ENCODE measurements at regions not wholly inside any gene's neighbourhood (a gene's known extent, or its start where the extent isn't known, plus 50 kb on each side); places are given as distances from the start of the nearest gene placed in this dataset.

DNA sequence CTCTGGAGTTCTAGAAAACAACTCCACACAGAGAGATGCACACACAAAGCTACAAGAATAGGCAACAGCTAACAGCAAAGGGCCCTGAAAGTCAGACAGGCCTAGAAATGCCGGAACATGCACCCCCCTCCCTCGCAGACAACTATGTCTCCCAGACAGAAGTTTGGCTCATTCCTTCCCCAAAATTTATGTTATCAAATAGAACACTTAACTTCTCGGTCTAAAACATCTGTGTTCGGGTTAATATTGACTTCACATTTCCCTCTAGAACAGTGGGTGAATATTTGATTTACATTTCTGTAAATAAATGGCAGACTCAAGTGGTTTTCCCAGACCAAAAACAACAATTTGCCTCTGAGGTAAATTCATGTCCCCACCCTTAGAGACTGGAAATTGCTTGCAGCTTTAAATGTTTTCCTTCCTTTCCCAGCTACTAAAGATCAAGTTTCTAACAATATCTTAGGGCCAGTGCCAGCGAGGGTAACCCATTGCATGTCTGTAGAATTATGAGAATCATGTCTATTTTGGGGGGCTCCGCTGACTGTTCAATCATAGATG lies 92.5 kb upstream of the INHBA start:
- no peak for DNase-seq (ENCODE audit: low spot score)

DNA sequence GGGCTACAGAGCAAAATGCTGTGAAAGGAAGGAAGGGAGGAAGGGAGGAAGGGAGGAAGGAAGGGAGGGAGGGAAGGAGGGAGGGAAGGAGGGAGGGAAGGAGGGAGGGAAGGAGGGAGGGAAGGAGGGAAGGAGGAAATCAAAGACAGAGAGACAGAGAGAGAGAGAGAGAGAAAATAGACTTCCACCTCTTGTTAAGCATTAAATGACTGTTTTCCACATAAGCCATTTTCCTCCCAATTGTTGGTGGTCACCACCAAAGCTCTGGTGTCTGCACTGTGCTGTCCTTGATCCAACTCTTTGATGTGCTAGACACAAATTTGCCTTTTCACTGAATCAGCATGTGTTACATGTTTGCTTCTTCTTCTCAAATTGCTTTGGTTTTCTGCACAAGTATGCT lies 90.7 kb upstream of the INHBA start:
- DNase-seq (ENCODE audit: low spot score) = no peak

DNA sequence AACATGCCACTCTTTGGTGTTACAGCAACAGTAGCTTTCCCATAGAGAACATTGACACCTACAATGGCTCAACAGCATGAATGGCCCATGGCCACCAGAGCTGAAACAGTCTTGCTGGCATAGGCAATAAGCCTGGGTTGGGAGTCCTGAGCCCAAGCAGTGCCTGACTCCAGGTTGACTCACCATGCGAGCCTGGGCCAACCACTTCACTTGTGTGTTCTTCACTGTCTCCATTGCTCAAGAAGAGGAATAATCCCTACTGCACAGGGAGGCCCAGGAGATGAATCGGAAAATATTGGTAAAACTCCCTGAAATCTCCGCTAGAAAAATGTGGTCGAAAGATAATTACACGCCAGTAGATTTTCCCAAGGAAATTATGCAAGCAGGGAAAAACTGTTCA lies 89.2 kb upstream of the INHBA start:
- DNase-seq (ENCODE audit: low spot score) = no peak

DNA sequence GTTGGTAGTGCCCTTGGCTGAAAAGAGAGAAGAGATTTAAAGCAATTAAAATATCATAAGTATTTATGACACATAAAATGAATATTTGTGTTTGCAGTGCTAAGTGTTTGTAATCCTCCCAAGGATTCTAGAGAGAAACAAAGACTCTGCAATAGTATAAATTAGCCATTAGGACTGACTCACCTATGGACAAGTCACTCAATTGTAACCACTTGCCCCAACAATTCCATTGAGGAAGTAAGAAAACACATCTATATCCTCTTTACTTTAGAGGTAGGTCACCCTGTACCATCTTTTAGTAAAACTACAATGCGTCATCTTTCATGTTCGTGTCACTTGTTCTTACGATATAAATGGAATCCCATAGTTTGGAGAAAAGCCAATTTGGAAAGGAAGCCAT lies 85.7 kb upstream of the INHBA start:
- DNase-seq (ENCODE audit: low spot score) = no peak

DNA sequence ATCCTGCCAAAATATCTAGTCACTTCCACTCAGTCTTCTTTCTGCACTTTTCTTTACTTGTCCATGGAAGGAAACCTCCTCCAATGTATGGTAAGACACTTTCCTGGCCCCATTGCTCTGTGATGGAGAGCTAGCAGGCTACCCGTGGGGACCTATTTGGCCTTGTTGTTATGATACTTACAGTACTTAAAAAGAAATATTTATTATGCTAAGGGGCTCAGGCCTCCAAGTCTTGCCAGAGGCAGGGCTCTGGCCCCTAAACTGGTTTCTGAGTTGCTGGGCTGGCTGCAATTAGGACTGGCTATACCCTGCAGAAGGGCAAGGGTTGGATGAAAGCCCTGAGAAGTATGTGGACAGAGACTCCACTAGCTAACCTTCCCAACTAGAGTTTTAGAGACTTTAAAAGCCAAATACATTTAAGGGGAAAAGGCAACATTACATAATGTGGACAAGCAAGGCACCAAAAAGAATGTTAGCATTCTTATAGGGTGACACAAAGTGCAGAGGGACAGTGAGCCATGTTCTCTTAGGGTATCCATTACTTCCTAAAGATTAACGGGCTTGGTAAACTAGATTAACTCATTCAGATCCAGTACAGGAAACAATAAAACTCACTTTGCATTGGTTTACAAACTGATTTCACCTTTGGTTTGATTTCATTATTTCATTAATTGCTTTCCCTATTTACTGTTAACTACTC lies 84.9 kb upstream of the INHBA start:
- no peak for DNase-seq (ENCODE audit: low spot score)

DNA sequence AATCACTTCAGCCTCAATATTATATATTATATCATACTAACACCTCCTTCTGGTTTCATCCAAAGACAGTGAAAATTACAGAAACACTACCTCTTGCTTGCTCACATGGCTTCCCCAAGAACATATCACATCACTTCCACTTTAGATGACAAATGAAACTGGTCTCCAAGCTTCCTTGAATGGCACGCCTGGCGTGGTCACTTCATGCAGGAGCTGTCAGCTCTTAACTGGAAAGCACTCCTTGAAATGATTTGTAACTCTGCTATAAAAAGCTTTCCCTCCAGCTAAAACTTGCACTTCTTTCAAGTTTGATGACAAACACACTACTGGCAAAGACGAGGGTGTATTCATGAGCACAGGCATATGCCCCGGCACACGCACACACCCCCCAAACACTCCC lies 84.1 kb upstream of the INHBA start:
- DNase-seq (ENCODE audit: low spot score) = no peak

DNA sequence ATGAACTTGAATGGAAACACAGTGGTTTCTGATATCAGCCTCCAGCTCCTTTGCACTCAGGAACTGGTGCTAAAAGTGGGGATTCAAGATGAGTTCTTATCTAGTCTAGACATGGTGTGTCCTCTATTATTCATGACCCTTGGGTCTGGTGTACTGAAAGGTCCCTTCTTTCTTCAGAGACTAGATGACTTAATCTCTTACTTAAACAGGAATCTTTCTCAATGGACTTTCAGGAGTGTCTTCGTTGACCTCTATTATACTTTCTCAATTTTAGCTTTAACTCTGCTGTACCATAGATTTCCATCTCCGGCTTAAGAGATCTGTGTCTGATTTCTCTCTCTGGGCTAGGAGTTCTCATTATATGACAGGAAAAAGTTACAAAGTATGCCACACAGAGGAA lies 83.5 kb upstream of the INHBA start:
- DNase-seq (ENCODE audit: low spot score) = no peak

DNA sequence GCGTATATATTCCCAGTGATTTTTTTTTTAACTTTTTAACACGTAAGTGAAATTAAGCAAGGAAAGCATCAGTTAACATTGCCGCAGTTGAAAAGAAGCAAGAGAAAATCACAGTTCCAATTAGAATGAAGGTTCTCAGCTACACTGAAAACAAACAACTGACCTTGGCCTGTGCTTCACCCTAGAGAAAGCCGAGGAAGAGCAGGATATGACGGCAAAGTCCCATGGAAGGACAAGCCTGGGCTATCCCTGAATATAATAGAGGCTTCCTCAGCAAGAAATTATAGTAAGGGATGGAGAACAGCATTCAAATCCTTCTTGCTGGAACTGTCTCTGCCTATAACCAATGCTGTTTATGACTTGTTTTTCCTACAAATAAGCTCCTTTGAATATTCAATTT lies 83.0 kb upstream of the INHBA start:
- no peak for DNase-seq (ENCODE audit: low spot score)

DNA sequence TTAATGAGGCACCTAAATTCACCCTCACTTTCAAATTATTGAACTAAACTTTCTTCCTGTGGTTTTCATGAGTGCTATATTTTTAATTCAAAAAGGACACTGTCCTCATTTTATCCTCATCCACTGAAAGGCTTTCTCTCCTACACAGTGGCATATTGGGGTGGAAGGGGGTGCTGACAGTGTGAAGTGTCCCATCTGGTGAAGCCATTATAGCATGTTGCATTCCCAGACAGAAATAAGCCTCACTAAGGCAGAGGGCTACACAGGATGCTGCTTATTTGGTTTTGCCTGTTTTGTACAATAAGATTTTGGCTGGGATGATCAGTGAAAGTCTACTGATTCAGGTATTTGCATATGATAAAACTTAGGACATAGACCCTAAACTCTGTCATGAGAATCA lies 82.4 kb upstream of the INHBA start:
- no peak for DNase-seq (ENCODE audit: low spot score)

DNA sequence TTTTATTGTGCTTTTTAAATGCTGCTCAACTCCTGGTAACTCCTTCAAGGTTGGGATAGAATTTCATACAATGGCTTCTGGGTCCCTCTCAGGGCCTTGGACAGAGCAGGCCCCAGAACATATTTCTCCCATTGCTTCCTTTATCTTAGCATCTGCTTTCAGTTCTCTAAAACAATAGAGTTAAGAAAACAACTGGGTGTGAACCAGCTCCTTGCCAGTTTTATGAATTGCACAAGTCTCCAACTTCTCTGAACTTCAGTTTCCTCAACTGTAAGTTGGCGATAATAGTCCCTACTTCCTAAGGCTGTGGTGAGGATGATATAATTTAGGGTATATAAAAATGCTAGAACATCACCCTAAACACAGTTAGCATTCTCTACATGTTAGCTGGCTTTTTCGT lies 77.0 kb upstream of the INHBA start:
- no peak for DNase-seq (ENCODE audit: low spot score)

DNA sequence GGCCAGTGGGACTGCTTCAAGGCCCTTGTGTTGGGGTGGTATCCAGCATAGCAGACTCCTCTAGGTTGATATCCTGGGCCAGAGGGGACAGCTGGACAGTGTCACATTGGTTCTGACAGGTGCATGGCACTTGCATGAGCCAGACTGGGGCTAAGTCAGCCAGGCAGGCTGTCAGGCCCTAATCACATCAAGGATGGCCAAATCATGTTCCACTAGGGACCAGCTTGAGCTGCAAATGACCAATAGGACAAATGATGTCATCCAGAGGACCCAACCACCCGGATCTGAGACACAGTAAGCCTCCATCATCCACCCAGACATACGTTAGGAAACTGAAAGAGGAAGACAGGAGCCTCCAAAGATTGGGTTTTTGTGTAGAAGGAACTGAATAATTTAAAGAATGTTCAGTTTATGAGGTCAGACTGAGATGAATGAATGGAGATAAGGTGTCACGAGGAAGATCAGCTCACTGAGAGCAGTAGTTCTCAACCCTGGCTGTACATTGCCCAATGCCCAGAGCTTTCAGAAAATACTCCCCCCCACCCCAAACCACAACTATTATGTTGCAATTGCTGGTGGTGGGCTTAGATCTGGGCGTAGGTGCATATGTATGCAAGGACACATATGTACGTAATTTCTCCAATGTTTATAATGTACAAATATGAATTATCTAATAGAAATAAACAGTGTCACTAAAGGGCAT lies 75.2 kb upstream of the INHBA start:
- peak; percentile 2 for DNase-seq (ENCODE audit: low spot score)

DNA sequence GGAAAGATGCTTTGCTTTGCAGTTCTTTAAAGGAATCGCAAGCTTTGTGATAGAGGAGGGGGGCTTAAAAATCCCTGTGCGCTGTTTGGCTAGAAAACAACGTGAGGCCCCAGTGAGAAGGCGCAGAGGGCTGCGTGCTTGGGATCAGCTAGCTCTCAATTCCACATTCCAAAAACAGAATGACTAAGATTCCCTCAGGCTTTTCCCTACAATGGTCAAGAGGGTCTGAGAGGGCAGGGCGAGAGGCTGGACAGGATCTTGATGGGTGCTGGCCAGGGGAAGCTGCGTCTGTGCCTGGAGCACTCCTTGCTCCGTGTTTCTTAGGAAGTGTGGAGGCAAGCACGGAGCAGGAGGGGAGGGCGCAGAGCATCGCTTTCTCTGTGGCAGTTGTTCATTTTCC lies 72.1 kb upstream of the INHBA start:
- no peak for DNase-seq (ENCODE audit: low spot score)

DNA sequence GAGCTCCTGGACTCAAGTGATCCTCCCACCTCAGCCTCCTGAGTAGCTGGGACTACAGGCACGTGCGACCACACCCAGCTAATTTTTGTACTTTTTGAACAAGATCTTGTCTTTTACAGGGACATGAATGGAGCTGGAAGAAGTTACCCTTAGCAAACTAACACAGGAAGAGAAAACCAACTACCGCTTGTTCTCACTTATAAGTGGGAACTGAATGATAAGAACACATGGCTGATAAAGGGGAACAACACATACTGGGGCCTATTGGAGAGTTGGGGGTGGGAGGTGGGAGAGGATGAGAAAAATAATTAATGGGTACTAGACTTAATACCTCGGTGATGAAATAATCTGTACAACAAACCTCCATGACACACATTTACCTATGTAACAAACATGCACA lies 70.9 kb upstream of the INHBA start:
- DNase-seq (ENCODE audit: low spot score) = no peak

DNA sequence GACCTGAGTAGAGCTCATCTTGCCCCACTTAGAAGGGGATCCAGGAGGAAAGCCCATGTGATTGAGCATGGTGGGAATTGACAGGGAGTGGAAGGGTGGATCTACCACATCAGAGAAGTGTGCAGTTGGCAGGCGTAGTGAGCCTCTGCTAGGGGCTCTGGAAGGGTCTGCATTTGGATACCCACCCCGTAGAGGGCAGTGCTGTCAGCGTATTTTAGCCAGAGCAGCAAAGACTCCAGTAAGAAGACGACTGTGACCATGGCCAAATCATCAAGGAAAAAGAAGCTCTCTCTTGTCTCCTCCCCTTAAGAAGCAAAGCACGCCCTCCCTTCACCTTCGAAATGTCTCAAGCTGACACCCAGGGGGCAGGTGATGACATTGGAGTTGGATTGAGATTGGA lies 68.8 kb upstream of the INHBA start:
- no peak for DNase-seq (ENCODE audit: low spot score)

DNA sequence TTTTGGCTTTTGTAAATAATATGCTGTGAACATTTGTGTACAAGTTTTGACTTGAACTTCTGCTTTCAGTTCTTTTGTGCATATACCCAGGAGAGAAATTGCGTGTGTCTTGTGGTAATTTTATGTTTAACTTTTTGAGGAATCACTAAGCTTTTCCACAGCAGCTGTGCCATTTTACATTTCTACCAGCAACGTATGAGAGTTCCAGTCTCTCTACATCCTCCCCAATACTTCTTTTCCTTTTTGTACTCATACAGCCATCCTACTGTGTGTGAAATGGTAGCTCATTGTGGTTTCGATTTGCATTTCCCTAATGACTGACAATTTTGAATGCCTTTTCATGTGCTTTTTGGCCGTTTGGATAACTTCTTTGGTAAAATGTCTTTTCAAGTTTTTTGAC lies 66.3 kb upstream of the INHBA start:
- DNase-seq (ENCODE audit: low spot score) = no peak

DNA sequence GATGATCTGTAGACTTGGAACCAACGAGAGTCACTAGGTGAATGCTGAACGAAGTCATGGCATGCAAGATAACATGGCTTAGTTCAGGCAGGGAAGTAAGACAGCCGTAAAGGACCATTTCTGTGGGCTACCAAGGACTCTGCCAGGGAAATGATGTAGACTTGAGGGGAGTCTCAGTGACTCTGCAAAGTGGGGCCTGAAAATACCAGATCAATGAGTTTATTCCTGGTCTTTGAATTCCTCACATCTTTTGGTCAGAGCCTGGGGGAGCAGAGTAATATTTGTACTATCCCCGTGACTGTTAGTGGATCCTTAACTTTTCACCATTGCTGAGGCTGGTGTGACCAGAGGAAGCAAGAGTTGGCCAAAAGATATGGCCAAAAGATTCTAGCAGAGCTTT lies 60.7 kb upstream of the INHBA start:
- DNase-seq (ENCODE audit: low spot score) = no peak

DNA sequence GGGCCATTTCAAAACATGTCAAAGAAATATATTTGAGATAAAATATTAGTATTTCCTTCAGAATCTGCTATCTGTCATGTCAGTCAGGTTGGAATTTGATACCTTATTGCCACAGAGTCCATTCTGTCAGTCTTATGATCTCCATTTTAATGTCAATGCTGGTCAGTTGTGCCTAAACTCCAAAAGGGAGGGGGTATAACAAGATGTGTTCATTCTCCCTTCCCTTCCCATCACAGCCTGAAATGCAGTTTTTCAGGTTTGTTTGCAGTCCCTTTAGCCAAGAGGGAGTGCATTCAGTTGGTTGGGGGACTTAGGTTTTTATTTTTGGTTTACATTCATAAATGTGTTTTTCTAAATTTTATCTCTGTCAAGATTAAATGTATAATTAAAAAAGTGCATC lies 59.8 kb upstream of the INHBA start:
- no peak for DNase-seq (ENCODE audit: low spot score)

DNA sequence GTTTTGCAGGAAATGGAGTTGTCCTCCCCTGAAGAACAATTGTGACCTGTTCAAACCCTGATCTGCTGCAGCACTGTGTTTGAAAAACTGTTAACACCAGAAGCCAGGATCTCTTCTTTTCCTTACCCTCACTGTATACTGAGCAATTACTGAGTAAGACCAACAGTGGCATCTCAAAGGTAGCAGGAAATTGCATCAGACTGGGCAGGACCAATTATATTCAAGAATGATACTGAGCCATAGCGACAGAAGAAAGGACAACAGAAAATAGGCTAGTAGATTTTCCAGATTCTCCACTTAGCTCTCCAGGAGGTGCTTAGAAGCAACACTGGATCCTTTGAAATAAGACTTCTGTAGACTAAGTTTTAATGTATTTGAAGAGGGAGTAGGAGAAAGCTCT lies 57.4 kb upstream of the INHBA start:
- no peak for DNase-seq (ENCODE audit: low spot score)

DNA sequence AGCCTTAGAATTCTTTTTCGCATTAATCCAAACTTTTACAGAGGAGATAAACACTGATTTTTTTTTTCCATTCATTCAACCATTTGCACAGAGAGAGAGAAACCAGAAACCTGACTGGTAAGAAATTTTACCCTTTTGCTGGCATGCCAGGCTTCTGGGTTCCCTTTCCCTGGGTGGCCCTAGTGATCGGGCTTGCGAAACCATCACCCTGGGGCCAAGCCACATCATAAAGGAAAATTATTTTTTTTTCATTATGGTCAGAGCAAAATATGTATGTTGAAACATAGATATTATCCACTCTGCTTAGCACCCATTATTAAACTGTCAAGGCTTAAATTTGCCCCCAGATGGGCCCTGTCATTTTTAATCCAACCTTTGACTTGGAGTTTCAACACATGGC lies 55.4 kb upstream of the INHBA start:
- DNase-seq (ENCODE audit: low spot score) = no peak

DNA sequence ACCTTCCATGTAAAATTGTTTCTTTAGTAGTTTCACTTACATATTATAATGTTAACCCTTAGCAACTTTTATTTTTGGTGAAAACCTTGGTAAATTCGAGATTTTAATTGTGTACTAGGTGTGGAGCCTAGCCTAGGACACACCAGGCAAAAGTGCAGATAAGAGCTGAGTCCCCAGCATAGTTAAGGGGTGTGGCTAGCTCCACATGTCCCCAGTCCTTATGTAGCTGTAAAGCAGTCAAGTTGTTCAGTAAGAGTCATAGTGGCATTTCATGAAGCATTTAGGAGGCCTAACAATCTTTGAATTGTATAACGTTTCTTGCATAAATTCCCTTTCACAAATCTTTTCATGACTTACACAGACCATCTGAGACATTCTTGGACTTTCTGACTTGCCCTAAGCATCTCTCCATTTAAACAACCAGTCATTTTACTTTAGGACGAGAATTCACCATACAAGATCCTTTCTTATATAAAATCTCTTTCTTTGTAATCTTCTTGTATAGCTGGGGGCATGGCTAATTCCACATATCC lies 53.8 kb upstream of the INHBA start:
- no peak for DNase-seq (ENCODE audit: low spot score)

DNA sequence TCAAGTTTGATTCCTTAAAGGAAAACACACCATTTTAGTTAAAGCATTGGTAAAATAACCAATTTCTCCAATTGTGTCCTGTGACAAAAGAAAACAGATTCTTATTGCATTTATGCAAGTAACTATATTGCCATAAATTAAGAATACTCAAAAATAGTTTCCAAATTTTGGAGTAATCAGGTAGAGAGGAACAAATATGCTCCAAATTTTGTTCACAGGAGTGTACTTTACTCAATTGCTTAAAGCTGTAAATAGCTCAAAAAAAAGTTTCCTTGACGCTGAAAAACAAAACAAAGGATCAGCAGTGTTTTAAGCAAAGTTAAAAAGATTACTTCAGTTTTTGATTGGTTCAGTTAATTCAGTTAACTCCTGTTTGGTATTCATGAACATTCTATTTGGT lies 52.2 kb upstream of the INHBA start:
- DNase-seq (ENCODE audit: low spot score) = no peak

DNA sequence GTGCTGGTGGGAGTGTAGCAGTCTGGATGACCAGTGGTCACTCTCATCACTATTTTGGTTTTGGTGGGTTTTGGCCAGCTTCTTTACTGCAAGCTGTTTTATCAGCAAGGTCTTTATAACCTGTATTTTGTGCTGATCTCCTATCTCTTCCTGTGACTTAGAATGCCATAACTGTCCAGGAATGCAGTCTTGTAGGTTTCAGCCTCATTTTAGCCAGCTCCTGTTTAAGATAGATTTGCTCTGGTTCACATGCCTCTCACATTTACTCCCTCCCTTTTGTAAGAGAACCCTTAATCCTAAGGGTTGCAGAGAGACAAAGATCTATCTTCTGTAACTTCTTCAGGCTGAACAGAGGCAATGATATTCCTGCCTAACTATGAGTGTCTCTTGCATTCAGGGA lies 51.2 kb upstream of the INHBA start:
- DNase-seq (ENCODE audit: low spot score) = no peak
